ENCODE measurements at regions not wholly inside any gene's neighbourhood (a gene's known extent, or its start where the extent isn't known, plus 50 kb on each side); places are given as distances from the start of the nearest gene placed in this dataset.

GRCh38 chr2:24418166-24418841 is 58.0 kb upstream of the ITSN2 start:
- Histone ChIP-seq H3K4me3 (no peak overlapping the region), H3K4me1 (replicated peaks in 1 of 2) (no peaks in the 10 kb centered on the region), H3K27ac (no peak overlapping the region)
- 77 to 94% (median 83%) methylated on average over 1 to 2 of the region's 2 CpGs; no CpG with 5 or more reads in 5 of the 10 experiments for WGBS, 10 experiments
- ATAC-seq (replicated peaks in 6 of 8) = no peak
- in situ Hi-C loops (cut with MboI; ENCODE audit: low pct_unique_long_range_greater_than_20kb in 2 of 9, low sequenced_read_pairs in 9 of 9, unreplicated experiment in 9 of 9) = loop anchor here in 8 of 9 experiments (10.0 to 25.0 kb wide), 6 partner anchors 344 to 719 kb away; partner anchors contain the start of gene DNAJC27 (in 1 of the 8)

- in situ Hi-C loops (cut with MboI; ENCODE audit: low pct_unique_long_range_greater_than_20kb in 2 of 9, low sequenced_read_pairs in 9 of 9, unreplicated experiment in 9 of 9) = loop anchor here in 8 of 9 experiments (10.0 to 25.0 kb wide), 6 partner anchors 349 to 724 kb away; partner anchors contain the start of gene DNAJC27 (in 1 of the 8)
- no peak overlapping the region for H3K4me3 ChIP-seq
- no peak for ATAC-seq (replicated peaks in 6 of 8)
- no peaks in the 10 kb centered on the region for H3K4me1 ChIP-seq (replicated peaks in 1 of 2)
- WGBS, 10 experiments = 50 to 100% (median 100%) methylated on average over 1 to 3 of the region's 3 CpGs; no CpG with 5 or more reads in 1 of the 10 experiments
- H3K27ac ChIP-seq = no peak overlapping the region
These were observed 52.5 kb upstream of the ITSN2 start for GRCh38 chr2:24412812-24413211.

DNA sequence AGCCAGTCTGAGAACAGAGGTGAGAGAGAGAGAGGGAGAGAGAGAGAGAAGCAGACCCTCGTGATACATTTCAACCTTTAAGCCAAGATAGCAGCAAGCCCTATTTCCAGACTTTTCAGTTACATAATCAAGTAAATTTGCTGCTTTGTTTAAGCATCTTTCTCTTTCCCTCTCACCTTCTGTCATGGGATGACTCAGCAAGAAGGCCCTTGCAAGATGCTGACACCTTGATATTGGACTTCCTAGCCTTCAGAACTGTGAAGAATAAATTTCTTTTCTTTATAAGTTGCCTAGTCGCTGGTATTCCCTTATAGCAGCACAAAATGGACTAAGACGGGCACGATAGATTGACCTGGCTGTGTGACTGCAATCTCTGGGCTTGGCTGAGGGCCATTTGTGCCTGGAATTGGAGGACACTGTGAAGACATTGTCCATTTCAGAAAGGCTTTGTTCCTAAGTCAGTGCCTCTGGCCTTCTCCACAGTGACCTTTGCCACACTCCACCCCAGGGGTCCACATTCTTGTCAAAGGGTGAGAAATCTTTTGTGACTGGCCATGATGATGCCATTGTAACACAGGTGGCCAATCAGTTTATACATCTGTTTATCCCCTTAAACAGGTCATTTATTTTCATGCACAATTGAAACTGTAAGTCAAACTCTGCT is 51.3 kb upstream of the ITSN2 start:
- no peak overlapping the region for H3K4me3 ChIP-seq
- in situ Hi-C loops (cut with MboI; ENCODE audit: low pct_unique_long_range_greater_than_20kb in 2 of 9, low sequenced_read_pairs in 9 of 9, unreplicated experiment in 9 of 9) = loop anchor here in 8 of 9 experiments (10.0 to 25.0 kb wide), 6 partner anchors 351 to 726 kb away; partner anchors contain the start of gene DNAJC27 (in 1 of the 8)
- no peaks in the 10 kb centered on the region for H3K4me1 ChIP-seq (replicated peaks in 1 of 2)
- H3K27ac ChIP-seq = no peak overlapping the region
- WGBS, 10 experiments = 29 to 73% (median 39%) methylated on average over 1 to 4 of the region's 4 CpGs; no CpG with 5 or more reads in 2 of the 10 experiments
- ATAC-seq (replicated peaks in 6 of 8) = no peak

- Histone ChIP-seq H3K4me1 (replicated peaks in 1 of 2) (no peaks in the 10 kb centered on the region), H3K27ac (no peak overlapping the region), H3K4me3 (no peak overlapping the region)
- no peak for ATAC-seq (replicated peaks in 6 of 8)
- 15 to 100% (median 75%) methylated on average over 1 to 2 of the region's 2 CpGs for WGBS, 10 experiments
- in situ Hi-C loops (cut with MboI; ENCODE audit: low pct_unique_long_range_greater_than_20kb in 2 of 9, low sequenced_read_pairs in 9 of 9, unreplicated experiment in 9 of 9) = loop anchor here in 8 of 9 experiments (10.0 to 25.0 kb wide), 6 partner anchors 351 to 726 kb away; partner anchors contain the start of gene DNAJC27 (in 1 of the 8)
These were observed 50.6 kb upstream of the ITSN2 start for GRCh38 chr2:24410976-24411375.

- H3K27ac ChIP-seq = no peak overlapping the region
- ATAC-seq (replicated peaks in 6 of 8) = peak; percentile 69 to 98 (median 84)
- in situ Hi-C loops (cut with MboI; ENCODE audit: low pct_unique_long_range_greater_than_20kb in 2 of 9, low sequenced_read_pairs in 9 of 9, unreplicated experiment in 9 of 9) = loop anchor here in 8 of 9 experiments (10.0 to 25.0 kb wide), 6 partner anchors 352 to 727 kb away; partner anchors contain the start of gene DNAJC27 (in 1 of the 8)
- H3K4me1 ChIP-seq (replicated peaks in 1 of 2) = no peaks in the 10 kb centered on the region
- WGBS, 10 experiments = 0 to 85% (median 46%) methylated on average over 3 to 10 of the region's 13 CpGs; no CpG with 5 or more reads in 1 of the 10 experiments
- no peak overlapping the region for H3K4me3 ChIP-seq
These were observed 49.6 kb upstream of the ITSN2 start for GRCh38 chr2:24409700-24410556.

Measured in motor neuron (in vitro differentiated cells).